A549 (cell line): ENCODE measurements at regions not wholly inside any gene's neighbourhood (a gene's known extent, or its start where the extent isn't known, plus 50 kb on each side); places are given as distances from the start of the nearest gene placed in this dataset.

Experiments used
- ATAC-seq, 2 experiments: fragments of 200-7000 bp in 1 of 2; fragments of >200 bp in 1 of 2; cut with Nextera tagmentation in 1 of 2; cut with Tn5 transposase in 1 of 2; 3 replicates each; pipeline versions ENCODE4 v1.8.0 to v1.9.1; 2018 to 2020; ENCODE audit warnings: mild to moderate bottlenecking in 1 of 2, moderate library complexity in 1 of 2
- CTCF ChIA-PET: fragments of 300-600 bp; sonication (Branson Sonifier 250); formaldehyde crosslinking; extraction: SDS; loops from one replicate; lab custom pipeline; 2021; ENCODE audit warnings: antibody characterized with exemption, inconsistent platforms; lab: Yijun Ruan, JAX
- POLR2A ChIA-PET: fragments of 350-600 bp; formaldehyde crosslinking; extraction: SDS; loops from one replicate; lab custom pipeline; 2021; ENCODE audit warnings: antibody characterized with exemption, inconsistent platforms; lab: Yijun Ruan, JAX
- DNase-seq, 2 experiments: peaks; one replicate each; pipeline versions ENCODE4 v3.0.0 to v3.0.0-alpha.2; 2011 to 2016; ENCODE audit warnings: low read depth in 1 of 2, low spot score in 1 of 2
- FAIRE-seq: peaks from 2 replicates; lab custom pipeline; 2011; peaks lifted over from hg19 to GRCh38; lab: Jason Lieb, UNC
- H3K27ac ChIP-seq, 2 experiments: fragments of >200 bp; sonication (Bioruptor Twin); formaldehyde crosslinking; 3 replicates each; pipeline ENCODE4 v1.5.1; 2016 to 2017
- H3K4me1 ChIP-seq: fragments of >200 bp; sonication (Bioruptor Twin); formaldehyde crosslinking; 3 replicates; pipeline ENCODE4 v1.6.1; 2016
- H3K4me2 ChIP-seq: fragments of >200 bp; sonication (Bioruptor Twin); formaldehyde crosslinking; 3 replicates; pipeline ENCODE4 v1.6.1; 2016
- H3K4me3 ChIP-seq: fragments of >200 bp; sonication (Bioruptor Twin); formaldehyde crosslinking; 3 replicates; pipeline ENCODE4 v1.5.1; 2016
- H3K9me3 ChIP-seq: fragments of >200 bp; sonication (Bioruptor Twin); formaldehyde crosslinking; 3 replicates; pipeline ENCODE4 v1.6.1; 2016
- BCL3 ChIP-seq: fragments of >200 bp; sonication (Bioruptor Twin); formaldehyde crosslinking; IDR thresholded peaks from 3 replicates; pipeline ENCODE4 v1.6.1; 2016
- CTCF ChIP-seq: fragments of >200 bp; sonication (Bioruptor Twin); formaldehyde crosslinking; IDR thresholded peaks from 3 replicates; pipeline ENCODE4 v1.5.1; 2016
- E2F6 ChIP-seq: IDR thresholded peaks from 2 replicates; pipeline ENCODE4 v1.6.1; 2012; ENCODE audit warnings: low read depth, borderline replicate concordance
- EHMT2 ChIP-seq: fragments of 200-600 bp; sonication (generic); IDR thresholded peaks from 2 replicates; pipeline ENCODE4 v1.6.1; 2016; ENCODE audit warnings: antibody characterized with exemption, low read depth, mild to moderate bottlenecking, moderate library complexity
- ESRRA ChIP-seq: fragments of 150-350 bp; IDR thresholded peaks from 2 replicates; pipeline ENCODE4 v1.6.1; 2014; ENCODE audit warnings: mild to moderate bottlenecking, low read length, borderline replicate concordance
- FOSB ChIP-seq: fragments of 250-450 bp; sonication (Bioruptor Pico); IDR thresholded peaks from 2 replicates; pipeline ENCODE4 v1.5.0; 2020; ENCODE audit warnings: mild to moderate bottlenecking, moderate library complexity
- HDAC2 ChIP-seq: fragments of 200-600 bp; sonication (generic); IDR thresholded peaks from 2 replicates; pipeline ENCODE4 v1.6.1; 2016
- HES2 ChIP-seq: fragments of >200 bp; sonication (Bioruptor Twin); formaldehyde crosslinking; IDR thresholded peaks from 2 replicates; pipeline ENCODE4 v1.6.1; 2016
- HEYL ChIP-seq: fragments of 250-450 bp; sonication (Bioruptor Pico); IDR thresholded peaks from 2 replicates; pipeline ENCODE4 v1.8.0; 2021; ENCODE audit warnings: mild to moderate bottlenecking, moderate library complexity
- HMGXB4 ChIP-seq: fragments of 250-450 bp; sonication (Bioruptor Pico); IDR thresholded peaks from 2 replicates; pipeline ENCODE4 v1.5.0; 2021; ENCODE audit warnings: mild to moderate bottlenecking, moderate library complexity, borderline replicate concordance
- HOXA7 ChIP-seq: fragments of 250-450 bp; sonication (Bioruptor Pico); IDR thresholded peaks from 2 replicates; pipeline ENCODE4 v1.5.0; 2020; ENCODE audit warnings: mild to moderate bottlenecking, moderate library complexity
- HOXB5 ChIP-seq: fragments of 250-450 bp; sonication (Bioruptor Pico); IDR thresholded peaks from 2 replicates; pipeline ENCODE4 v1.5.0; 2020; ENCODE audit warnings: mild to moderate bottlenecking, moderate library complexity
- JUN ChIP-seq, 2 experiments: fragments of >200 bp; sonication (Bioruptor Twin); formaldehyde crosslinking; IDR thresholded peaks; 2 replicates in 1 of 2; 3 replicates in 1 of 2; pipeline ENCODE4 v1.6.1; 2016 to 2017
- NFE2L2 ChIP-seq: fragments of 150-350 bp; conservative IDR thresholded peaks from 2 replicates; pipeline ENCODE4 v1.6.1; 2014; ENCODE audit warnings: low read length
- NPAS2 ChIP-seq: fragments of 250-450 bp; sonication (Bioruptor Pico); IDR thresholded peaks from 2 replicates; pipeline ENCODE4 v1.8.0; 2022; ENCODE audit warnings: mild to moderate bottlenecking, moderate library complexity, borderline replicate concordance
- NR3C1 ChIP-seq: fragments of >200 bp; sonication (Bioruptor Twin); formaldehyde crosslinking; IDR thresholded peaks from 3 replicates; pipeline ENCODE4 v1.6.1; 2017
- PHF8 ChIP-seq: fragments of 200-600 bp; sonication (generic); IDR thresholded peaks from 2 replicates; pipeline ENCODE4 v1.6.1; 2016; ENCODE audit warnings: low read depth, mild to moderate bottlenecking, antibody characterized with exemption, moderate library complexity, borderline replicate concordance
- RAD21 ChIP-seq, 2 experiments: fragments of >200 bp in 1 of 2; sonication (Bioruptor Twin) in 1 of 2; formaldehyde crosslinking in 1 of 2; IDR thresholded peaks in 1 of 2; conservative IDR thresholded peaks in 1 of 2; 2 replicates in 1 of 2; 3 replicates in 1 of 2; pipeline ENCODE4 v1.6.1; 2012 to 2018; ENCODE audit warnings: inconsistent platforms in 1 of 2
- RARB ChIP-seq: fragments of 250-450 bp; sonication (Bioruptor Pico); IDR thresholded peaks from 2 replicates; pipeline ENCODE4 v1.8.0; 2021; ENCODE audit warnings: mild to moderate bottlenecking, moderate library complexity
- RCOR1 ChIP-seq: fragments of 150-350 bp; IDR thresholded peaks from 2 replicates; pipeline ENCODE4 v1.6.1; 2014; ENCODE audit warnings: antibody characterized with exemption, low read length, low read depth
- SMC3 ChIP-seq: fragments of >200 bp; sonication (Bioruptor Twin); formaldehyde crosslinking; IDR thresholded peaks from 3 replicates; pipeline ENCODE4 v1.6.1; 2018; ENCODE audit warnings: inconsistent platforms
- SREBF2 ChIP-seq: fragments of 450-650 bp; IDR thresholded peaks from 2 replicates; pipeline ENCODE4 v1.6.1; 2014; ENCODE audit warnings: mild to moderate bottlenecking, moderate library complexity
- TFCP2L1 ChIP-seq: fragments of 250-450 bp; sonication (Bioruptor Pico); IDR thresholded peaks from 2 replicates; pipeline ENCODE4 v1.5.0; 2021; ENCODE audit warnings: mild to moderate bottlenecking
- USF2 ChIP-seq: fragments of 450-650 bp; IDR thresholded peaks from 2 replicates; pipeline ENCODE4 v1.6.1; 2014; ENCODE audit warnings: antibody characterized with exemption
- ZNF302 ChIP-seq: fragments of 250-450 bp; sonication (Bioruptor Pico); IDR thresholded peaks from 2 replicates; pipeline ENCODE4 v1.9.0; 2021; ENCODE audit warnings: inconsistent platforms, mild to moderate bottlenecking, moderate library complexity
- WGBS: methylation state at CpG from one replicate; pipeline ENCODE4 v1.1.6; 2017; ENCODE audit errors: missing lambda C conversion rate; 5-methylcytosine and 5-hydroxymethylcytosine counted together

GRCh38 chr14:95442633-95443021 is 73.8 kb downstream of the SYNE3 start:
- ChIA-PET CTCF (interaction anchor here (0.6 to 10.9 kb wide), 37 partner anchors 8 to 759 kb away, joined by 3 to 133 read pairs (median 4); partner anchors contain the start of gene GLRX5), POLR2A (interaction anchor here (1.1 to 1.3 kb wide), 2 partner anchors 85 to 91 kb away, joined by 3 read pairs; no protein-coding TSS in a partner anchor)
- H3K27ac ChIP-seq, result no peak overlapping the region
- TF ChIP-seq RAD21 (conservative IDR thresholded peaks at IDR 0.05 in 1 of 2, IDR thresholded peaks at IDR 0.05 in 1 of 2) (peak; percentile 82 to 90), SREBF2 (no peak), HDAC2 (no peak), HMGXB4 (no peak), ESRRA (no peak), CTCF (peak; percentile 83), SMC3 (peak; percentile 77)
- DNase-seq, result peak; percentile 69 to 91
- H3K4me3 ChIP-seq, result no peak overlapping the region
- H3K9me3 ChIP-seq, result no peaks in the 10 kb centered on the region
- no peak overlapping the region for H3K4me2 ChIP-seq
- peak; percentile 81 for FAIRE-seq
- ATAC-seq, result peak; percentile 90 to 98
- no peaks in the 10 kb centered on the region for H3K4me1 ChIP-seq
- 36% methylated on average over 5 of the region's 5 CpGs for WGBS

GRCh38 chr14:95442016-95442632 is 74.3 kb downstream of the SYNE3 start:
- ChIA-PET CTCF (interaction anchor here (0.6 to 10.9 kb wide), 36 partner anchors 8 to 758 kb away, joined by 3 to 133 read pairs (median 4); partner anchors contain the start of gene GLRX5), POLR2A (interaction anchor here (1.1 to 1.3 kb wide), 2 partner anchors 85 to 92 kb away, joined by 3 read pairs; no protein-coding TSS in a partner anchor)
- H3K4me3 ChIP-seq, result no peak overlapping the region
- no peak overlapping the region for H3K27ac ChIP-seq
- no peak for TF ChIP-seq BCL3
- TF ChIP-seq SREBF2, result no peak
- TF ChIP-seq FOSB (CRISPR knock-in tag), result no peak
- no peak for TF ChIP-seq RARB (CRISPR knock-in tag)
- no peak for TF ChIP-seq HEYL (CRISPR knock-in tag)
- TF ChIP-seq USF2, result no peak
- no peak for TF ChIP-seq E2F6
- no peak for TF ChIP-seq HOXA7
- TF ChIP-seq HOXB5 (CRISPR knock-in tag), result no peak
- no peak for TF ChIP-seq NFE2L2
- no peak for TF ChIP-seq JUN (IDR thresholded peaks at IDR 0.05)
- no peak for TF ChIP-seq PHF8
- no peak for TF ChIP-seq HES2
- no peak for TF ChIP-seq EHMT2
- TF ChIP-seq RCOR1, result no peak
- TF ChIP-seq ZNF302, result no peak
- no peak for TF ChIP-seq CTCF
- no peak for TF ChIP-seq TFCP2L1 (CRISPR knock-in tag)
- no peak for TF ChIP-seq NPAS2 (CRISPR knock-in tag)
- no peak for TF ChIP-seq NR3C1
- no peak for FAIRE-seq
- no peaks in the 10 kb centered on the region for H3K9me3 ChIP-seq
- H3K4me2 ChIP-seq, result no peak overlapping the region
- H3K4me1 ChIP-seq, result no peaks in the 10 kb centered on the region
- no peak for DNase-seq
- peak; percentile 31 to 56; a peak in 4 of 6 replicates for ATAC-seq
- WGBS, result 36% methylated on average over 6 of the region's 6 CpGs
